B cell (primary cell): ENCODE measurements at regions not wholly inside any gene's neighbourhood (a gene's known extent, or its start where the extent isn't known, plus 50 kb on each side); places are given as distances from the start of the nearest gene placed in this dataset.

Source experiments
- ATAC-seq: fragments of 200-7000 bp; cut with Tn5 transposase; one replicate; pipeline ENCODE4 v1.10.0; 2021; ENCODE audit warnings: low read depth, mild to moderate bottlenecking, moderate number of reproducible peaks, moderate library complexity
- CTCF ChIA-PET: fragments of 350-600 bp; sonication (Branson Sonifier 250); formaldehyde crosslinking; loops from one replicate; lab custom pipeline; 2021; ENCODE audit warnings: antibody characterized with exemption, inconsistent platforms; lab: Charles Lee
- POLR2A ChIA-PET: fragments of 350-600 bp; sonication (Branson Sonifier 250); formaldehyde crosslinking; loops from one replicate; lab custom pipeline; 2021; ENCODE audit warnings: antibody characterized with exemption; lab: Charles Lee
- DNase-seq: peaks from one replicate; pipeline ENCODE4 v3.0.0; 2013
- H2AFZ ChIP-seq: 2 replicates; pipeline ENCODE4 v1.6.1; 2012; ENCODE audit warnings: mild to moderate bottlenecking, low read depth, low read length; ENCODE audit not compliant: insufficient read depth, poor library complexity, severe bottlenecking
- H3K27ac ChIP-seq, 2 donors: 1 replicate in 1 of 2; 2 replicates in 1 of 2; pipeline ENCODE4 v1.5.1; 2012 to 2013; ENCODE audit warnings: low read length in 2 of 2, mild to moderate bottlenecking in 2 of 2, moderate library complexity in 1 of 2
- H3K27me3 ChIP-seq, 4 experiments: fragments of 200-600 bp in 1 of 4; sonication (generic) in 1 of 4; replicated peaks in 1 of 4; 1 replicate in 2 of 4; 2 replicates in 2 of 4; pipeline versions ENCODE4 v1.6.1 to v1.7.0; 2013 to 2016; ENCODE audit warnings: low read length in 3 of 4, mild to moderate bottlenecking in 2 of 4, mixed read lengths in 1 of 4, moderate library complexity in 1 of 4; ENCODE audit not compliant: insufficient read depth in 4 of 4, control insufficient read depth in 3 of 4; ENCODE audit errors: control extremely low read depth in 1 of 4
- H3K36me3 ChIP-seq, 2 experiments: replicated peaks in 1 of 2; 1 replicate in 1 of 2; 2 replicates in 1 of 2; pipeline versions ENCODE4 v1.6.1 to v1.7.1; 2013; ENCODE audit warnings: low read length in 1 of 2; ENCODE audit not compliant: insufficient read depth in 2 of 2, control insufficient read depth in 1 of 2; ENCODE audit errors: control extremely low read depth in 1 of 2, extremely low read depth in 1 of 2
- H3K4me1 ChIP-seq, 2 donors: fragments of 200-600 bp in 1 of 2; sonication (generic) in 1 of 2; 1 replicate in 1 of 2; 2 replicates in 1 of 2; pipeline versions ENCODE4 v1.5.1 to v1.6.1; 2013 to 2017; ENCODE audit warnings: low read length in 2 of 2; ENCODE audit not compliant: control insufficient read depth in 2 of 2, insufficient read depth in 2 of 2
- H3K4me2 ChIP-seq: replicated peaks from 2 replicates; pipeline ENCODE3; 2012; ENCODE audit warnings: mild to moderate bottlenecking, low read depth, low read length; ENCODE audit not compliant: poor library complexity, severe bottlenecking
- H3K4me3 ChIP-seq, 5 experiments: fragments of 200-600 bp in 1 of 5; sonication (generic) in 1 of 5; 1 replicate in 3 of 5; 2 replicates in 2 of 5; pipeline versions ENCODE4 v1.5.1 to v1.7.0; 2011 to 2016; ENCODE audit warnings: low read length in 4 of 5, mild to moderate bottlenecking in 4 of 5, low read depth in 2 of 5, control low read depth in 1 of 5, moderate library complexity in 1 of 5; ENCODE audit not compliant: insufficient read depth in 1 of 5; ENCODE audit errors: control extremely low read depth in 1 of 5, extremely low read depth in 1 of 5
- H3K79me2 ChIP-seq: fragments of 200-600 bp; sonication (generic); one replicate; pipeline ENCODE4 v1.6.0; 2016; ENCODE audit warnings: low read length; ENCODE audit not compliant: control insufficient read depth, insufficient read depth
- H3K9ac ChIP-seq: fragments of 200-600 bp; sonication (generic); 2 replicates; pipeline ENCODE4 v1.6.1; 2017; ENCODE audit warnings: mild to moderate bottlenecking, low read length, moderate library complexity
- H3K9me3 ChIP-seq, 3 donors: one replicate each; pipeline versions ENCODE4 v1.6.1 to v1.7.1; 2013; ENCODE audit warnings: low read length in 2 of 3; ENCODE audit not compliant: control insufficient read depth in 2 of 3, insufficient read depth in 1 of 3; ENCODE audit errors: control extremely low read depth in 1 of 3
- H4K20me1 ChIP-seq: 2 replicates; pipeline ENCODE4 v1.6.0; 2012; ENCODE audit warnings: mild to moderate bottlenecking, low read length; ENCODE audit not compliant: insufficient read depth, control insufficient read depth, poor library complexity, severe bottlenecking
- H3K27ac Mint-ChIP-seq: one replicate; pipeline ENCODE4 v1.8.0; 2021; ENCODE audit warnings: mixed read lengths
- H3K27me3 Mint-ChIP-seq: one replicate; pipeline ENCODE4 v1.8.0; 2021; ENCODE audit warnings: mixed read lengths
- H3K4me1 Mint-ChIP-seq: one replicate; pipeline ENCODE4 v1.8.0; 2021; ENCODE audit warnings: mixed read lengths
- H3K4me3 Mint-ChIP-seq: one replicate; pipeline ENCODE4 v1.8.0; 2021; ENCODE audit warnings: mixed read lengths
- H3K9me3 Mint-ChIP-seq: one replicate; pipeline ENCODE4 v1.8.0; 2022; ENCODE audit warnings: mixed read lengths; ENCODE audit not compliant: insufficient read depth
- EZH2 ChIP-seq: IDR thresholded peaks from 2 replicates; pipeline ENCODE4 v1.6.1; 2012; ENCODE audit warnings: borderline replicate concordance, low read depth, mild to moderate bottlenecking, moderate library complexity, low read length; ENCODE audit not compliant: insufficient read depth, poor library complexity, severe bottlenecking
- WGBS: methylation state at CpG from one replicate; pipeline ENCODE4 v1.1.5; 2013; ENCODE audit warnings: missing lambda C conversion rate; ENCODE audit not compliant: insufficient coverage; 5-methylcytosine and 5-hydroxymethylcytosine counted together
- intact Hi-C: fragments of 100-400 bp; cut with micrococcal nuclease; formaldehyde crosslinking; loops from one replicate; pipeline ENCODE4 v1.10.0; 2022
- TF ChIP-seq, protein P1 (sequence below): fragments of 200-600 bp; IDR thresholded peaks from one replicate; pipeline ENCODE4 v1.8.0; 2022; ENCODE audit warnings: antibody characterized with exemption, mild to moderate bottlenecking

DNA sequence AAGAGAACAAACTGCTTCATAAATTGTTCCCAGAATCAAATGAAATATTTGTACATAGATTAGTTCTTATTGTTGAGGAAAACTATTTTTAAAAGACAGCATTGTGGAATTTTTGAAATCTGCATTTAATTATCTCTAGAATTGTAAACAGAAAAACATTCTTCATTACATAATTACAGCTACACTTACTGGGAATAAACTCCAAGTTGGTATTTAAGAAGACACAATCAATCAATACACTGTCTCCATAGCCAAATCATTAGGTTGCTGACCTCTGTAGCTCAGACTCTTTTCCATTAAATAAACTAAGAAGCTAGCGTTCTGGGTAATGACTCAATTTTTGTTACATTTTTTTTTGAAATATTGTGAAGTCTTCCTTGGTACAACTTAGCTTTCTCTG, 70.2 kb upstream of the PIEZO2 start:
- intact Hi-C loops, result no loop called here
- Mint-ChIP-seq H3K4me3 (no peak overlapping the region), H3K27me3 (peaks cover 3% of the 10 kb centered on the region), H3K9me3 (no peaks in the 10 kb centered on the region), H3K4me1 (no peaks in the 10 kb centered on the region), H3K27ac (no peak overlapping the region)
- H3K27me3 ChIP-seq, result no peaks in the 10 kb centered on the region
- no peaks in the 10 kb centered on the region for H3K79me2 ChIP-seq
- H2AFZ ChIP-seq, result no peak overlapping the region
- H3K4me1 ChIP-seq, result no peaks in the 10 kb centered on the region
- no CpG with 5 or more reads among the region's 1 CpG for WGBS
- no peak for TF ChIP-seq EZH2
- TF ChIP-seq, protein P1, sequence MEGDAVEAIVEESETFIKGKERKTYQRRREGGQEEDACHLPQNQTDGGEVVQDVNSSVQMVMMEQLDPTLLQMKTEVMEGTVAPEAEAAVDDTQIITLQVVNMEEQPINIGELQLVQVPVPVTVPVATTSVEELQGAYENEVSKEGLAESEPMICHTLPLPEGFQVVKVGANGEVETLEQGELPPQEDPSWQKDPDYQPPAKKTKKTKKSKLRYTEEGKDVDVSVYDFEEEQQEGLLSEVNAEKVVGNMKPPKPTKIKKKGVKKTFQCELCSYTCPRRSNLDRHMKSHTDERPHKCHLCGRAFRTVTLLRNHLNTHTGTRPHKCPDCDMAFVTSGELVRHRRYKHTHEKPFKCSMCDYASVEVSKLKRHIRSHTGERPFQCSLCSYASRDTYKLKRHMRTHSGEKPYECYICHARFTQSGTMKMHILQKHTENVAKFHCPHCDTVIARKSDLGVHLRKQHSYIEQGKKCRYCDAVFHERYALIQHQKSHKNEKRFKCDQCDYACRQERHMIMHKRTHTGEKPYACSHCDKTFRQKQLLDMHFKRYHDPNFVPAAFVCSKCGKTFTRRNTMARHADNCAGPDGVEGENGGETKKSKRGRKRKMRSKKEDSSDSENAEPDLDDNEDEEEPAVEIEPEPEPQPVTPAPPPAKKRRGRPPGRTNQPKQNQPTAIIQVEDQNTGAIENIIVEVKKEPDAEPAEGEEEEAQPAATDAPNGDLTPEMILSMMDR, result no peak
- no peak overlapping the region for H3K27ac ChIP-seq
- H3K9ac ChIP-seq, result no peak overlapping the region
- H3K4me2 ChIP-seq, result no peak overlapping the region
- no peaks in the 10 kb centered on the region for H3K9me3 ChIP-seq
- CTCF ChIA-PET, result no interaction called here
- ATAC-seq (no peak), DNase-seq (no peak)
- POLR2A ChIA-PET, result no interaction called here
- H4K20me1 ChIP-seq, result no peaks in the 10 kb centered on the region
- no peak overlapping the region for H3K4me3 ChIP-seq
- H3K36me3 ChIP-seq, result no peaks in the 10 kb centered on the region

DNA sequence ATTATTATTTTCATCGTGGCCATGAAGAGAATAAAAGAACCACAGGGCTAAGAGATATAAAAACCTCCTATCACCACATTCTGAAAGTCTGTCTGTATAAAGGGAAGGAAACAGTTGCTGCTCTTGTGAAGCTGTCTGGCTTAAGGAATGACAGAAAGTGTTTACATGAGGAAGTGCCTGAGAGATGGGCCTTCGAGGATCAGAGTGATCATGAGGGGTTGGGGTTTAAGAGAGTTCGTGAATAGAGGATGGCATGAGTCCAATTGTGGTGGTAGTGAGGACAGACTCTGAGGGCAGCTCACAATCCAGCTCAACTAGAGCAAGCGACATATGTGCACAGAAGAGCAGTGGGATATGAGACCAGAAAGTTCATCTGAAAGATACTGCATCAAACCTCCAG, 65.8 kb upstream of the PIEZO2 start:
- Histone ChIP-seq H4K20me1 (no peaks in the 10 kb centered on the region), H2AFZ (no peak overlapping the region), H3K27ac (no peak overlapping the region), H3K4me1 (no peaks in the 10 kb centered on the region), H3K4me3 (no peak overlapping the region), H3K79me2 (no peaks in the 10 kb centered on the region), H3K9me3 (no peaks in the 10 kb centered on the region), H3K4me2 (no peak overlapping the region), H3K36me3 (no peaks in the 10 kb centered on the region), H3K27me3 (no peaks in the 10 kb centered on the region), H3K9ac (no peak overlapping the region)
- CTCF ChIA-PET, result no interaction called here
- peaks cover 3% of the 10 kb centered on the region for H3K27me3 Mint-ChIP-seq
- H3K9me3 Mint-ChIP-seq, result no peaks in the 10 kb centered on the region
- no peaks in the 10 kb centered on the region for H3K4me1 Mint-ChIP-seq
- POLR2A ChIA-PET, result no interaction called here
- ATAC-seq (no peak), DNase-seq (no peak)
- WGBS, result 27% methylated on average over 3 of the region's 4 CpGs
- H3K27ac Mint-ChIP-seq, result no peak overlapping the region
- intact Hi-C loops, result no loop called here
- H3K4me3 Mint-ChIP-seq, result no peak overlapping the region
- TF ChIP-seq EZH2, result no peak
- TF ChIP-seq, protein P1, result no peak
